ENCODE measurements at regions not wholly inside any gene's neighbourhood (a gene's known extent, or its start where the extent isn't known, plus 50 kb on each side); places are given as distances from the start of the nearest gene placed in this dataset.

DNA sequence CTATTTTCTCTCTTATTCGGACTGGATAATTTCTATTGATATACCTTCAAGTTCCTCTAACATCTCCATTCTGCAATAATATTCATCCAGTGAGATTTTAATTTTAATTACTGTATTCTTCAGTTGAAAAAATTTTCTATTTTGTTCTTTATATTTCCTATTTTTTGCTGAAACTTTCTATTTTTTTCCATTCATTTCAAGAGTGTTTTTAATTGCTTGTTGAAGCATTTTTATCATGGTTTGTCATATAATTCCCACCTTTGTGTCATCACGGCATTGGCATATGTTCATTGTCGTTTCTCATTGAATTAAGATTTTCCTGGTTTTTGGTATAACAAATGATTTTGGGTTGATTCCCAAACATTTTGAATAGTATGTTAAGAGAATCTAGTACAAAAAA, 214.9 kb upstream of the HDDC2 start:
- no peak for TF ChIP-seq CTCF (IDR thresholded peaks at IDR 0.05; ENCODE audit: unreplicated experiment)
- DNase-seq (ENCODE audit: low spot score, unreplicated experiment): no peak
- Mint-ChIP-seq H3K27me3 (no peaks in the 10 kb centered on the region), H3K9me3 (ENCODE audit: low read depth) (peaks cover 19% of the 10 kb centered on the region), H3K27ac (no peak overlapping the region), H3K4me3 (ENCODE audit: low read depth) (no peak overlapping the region), H3K4me1 (ENCODE audit: low read depth) (no peaks in the 10 kb centered on the region), H3K36me3 (ENCODE audit: insufficient read depth) (no peaks in the 10 kb centered on the region)

DNA sequence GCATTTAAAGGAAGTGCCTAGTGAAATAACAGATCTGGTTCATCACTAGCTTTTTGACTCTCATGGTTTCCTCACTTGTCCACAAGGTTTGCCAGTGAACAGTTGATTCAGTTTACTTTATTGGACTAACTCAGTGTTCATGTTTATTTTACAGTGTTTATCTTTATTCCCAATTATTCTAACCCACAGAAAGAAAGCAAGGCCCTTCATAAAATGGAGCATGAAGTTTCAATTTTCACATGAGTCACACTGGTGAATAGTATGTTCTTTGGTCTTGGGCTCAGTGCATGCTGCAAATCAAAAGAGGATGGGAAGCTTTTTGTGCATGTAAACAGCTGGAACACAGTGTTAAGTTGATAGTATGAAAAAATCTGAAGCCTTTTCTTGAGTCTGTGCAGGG, 217.6 kb upstream of the HDDC2 start:
- DNase-seq (ENCODE audit: low spot score, unreplicated experiment): no peak
- H3K36me3 Mint-ChIP-seq (ENCODE audit: insufficient read depth): no peaks in the 10 kb centered on the region
- H3K27ac Mint-ChIP-seq: no peak overlapping the region
- peaks cover 15% of the 10 kb centered on the region for H3K9me3 Mint-ChIP-seq (ENCODE audit: low read depth)
- H3K4me3 Mint-ChIP-seq (ENCODE audit: low read depth): no peak overlapping the region
- no peaks in the 10 kb centered on the region for H3K27me3 Mint-ChIP-seq
- TF ChIP-seq CTCF (IDR thresholded peaks at IDR 0.05; ENCODE audit: unreplicated experiment): no peak
- no peaks in the 10 kb centered on the region for H3K4me1 Mint-ChIP-seq (ENCODE audit: low read depth)

DNA sequence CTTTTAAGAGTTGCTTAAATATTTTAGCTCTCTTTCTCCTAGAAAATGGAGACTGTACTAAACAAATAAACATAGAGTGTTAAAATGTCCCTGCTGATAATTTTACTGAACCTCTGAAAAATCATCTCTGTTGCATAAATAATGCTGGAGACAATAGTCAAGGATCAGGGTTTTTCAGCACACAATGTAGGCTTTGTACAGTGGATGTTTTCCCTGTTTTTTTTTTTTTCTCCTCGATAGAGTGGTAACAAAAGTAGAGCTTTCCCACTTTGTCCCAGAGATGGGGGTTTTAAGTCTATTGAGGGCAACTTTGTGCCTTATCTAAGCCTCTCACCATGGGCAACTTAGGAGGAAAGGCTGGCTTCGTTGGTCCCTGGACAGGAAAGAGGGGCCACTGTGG, 222.6 kb upstream of the HDDC2 start:
- H3K4me1 Mint-ChIP-seq (ENCODE audit: low read depth): peaks cover 14% of the 10 kb centered on the region
- H3K27ac Mint-ChIP-seq: no peak overlapping the region
- no peaks in the 10 kb centered on the region for H3K36me3 Mint-ChIP-seq (ENCODE audit: insufficient read depth)
- no peaks in the 10 kb centered on the region for H3K9me3 Mint-ChIP-seq (ENCODE audit: low read depth)
- H3K4me3 Mint-ChIP-seq (ENCODE audit: low read depth): no peak overlapping the region
- peaks cover 4% of the 10 kb centered on the region for H3K27me3 Mint-ChIP-seq
- no peak for DNase-seq (ENCODE audit: low spot score, unreplicated experiment)
- no peak for TF ChIP-seq CTCF (IDR thresholded peaks at IDR 0.05; ENCODE audit: unreplicated experiment)

GRCh38 chr6:125526007-125526720, 223.3 kb upstream of the HEY2 start:
- no peak for DNase-seq (ENCODE audit: low spot score, unreplicated experiment)
- no peaks in the 10 kb centered on the region for H3K36me3 Mint-ChIP-seq (ENCODE audit: insufficient read depth)
- no peaks in the 10 kb centered on the region for H3K9me3 Mint-ChIP-seq (ENCODE audit: low read depth)
- no peak overlapping the region for H3K27ac Mint-ChIP-seq
- H3K4me3 Mint-ChIP-seq (ENCODE audit: low read depth): no peak overlapping the region
- H3K27me3 Mint-ChIP-seq: peaks cover 6% of the 10 kb centered on the region
- peaks cover 15% of the 10 kb centered on the region for H3K4me1 Mint-ChIP-seq (ENCODE audit: low read depth)
- TF ChIP-seq CTCF (IDR thresholded peaks at IDR 0.05; ENCODE audit: unreplicated experiment): no peak

GRCh38 chr6:125528621-125529041, 220.8 kb upstream of the HEY2 start:
- Mint-ChIP-seq H3K4me1 (ENCODE audit: low read depth) (peaks cover 15% of the 10 kb centered on the region), H3K27ac (no peak overlapping the region), H3K27me3 (peaks cover 15% of the 10 kb centered on the region), H3K4me3 (ENCODE audit: low read depth) (no peak overlapping the region), H3K9me3 (ENCODE audit: low read depth) (no peaks in the 10 kb centered on the region), H3K36me3 (ENCODE audit: insufficient read depth) (no peaks in the 10 kb centered on the region)
- no peak for TF ChIP-seq CTCF (IDR thresholded peaks at IDR 0.05; ENCODE audit: unreplicated experiment)
- DNase-seq (ENCODE audit: low spot score, unreplicated experiment): no peak
